H1 (cell line): ENCODE measurements at regions not wholly inside any gene's neighbourhood (a gene's known extent, or its start where the extent isn't known, plus 50 kb on each side); places are given as distances from the start of the nearest gene placed in this dataset.

Experiments used
- CTCF ChIA-PET: fragments of 300-600 bp; sonication (Branson Sonifier 250); formaldehyde crosslinking; loops from one replicate; lab custom pipeline; 2021; ENCODE audit not compliant: partially characterized antibody; lab: Charles Lee
- POLR2A ChIA-PET: fragments of 300-600 bp; sonication (Branson Sonifier 250); formaldehyde crosslinking; loops from one replicate; lab custom pipeline; 2021; ENCODE audit warnings: inconsistent platforms; ENCODE audit not compliant: partially characterized antibody; lab: Charles Lee
- DNase-seq, 2 experiments: peaks; one replicate each; pipeline versions ENCODE4 v3.0.0 to v3.0.0-alpha.2; 2010 to 2022; ENCODE audit warnings: low spot score in 2 of 2, low read depth in 1 of 2, mixed read lengths in 1 of 2
- FAIRE-seq: peaks from 2 replicates; lab custom pipeline; 2011; peaks lifted over from hg19 to GRCh38; lab: Jason Lieb, UNC
- H2AFZ ChIP-seq: 2 replicates; pipeline ENCODE4 v1.8.1; 2012; ENCODE audit warnings: low read length, inconsistent platforms
- H2AK5ac ChIP-seq: 2 replicates; pipeline ENCODE4 v1.6.1; 2013; ENCODE audit warnings: low read depth, low read length
- H2BK120ac ChIP-seq: replicated peaks from 2 replicates; pipeline ENCODE3; 2013; ENCODE audit warnings: low read depth, low read length, inconsistent platforms
- H2BK12ac ChIP-seq: 2 replicates; pipeline ENCODE4 v1.6.1; 2013; ENCODE audit warnings: low read depth, low read length
- H2BK15ac ChIP-seq: 2 replicates; pipeline ENCODE4 v1.6.1; 2013; ENCODE audit warnings: low read length
- H2BK20ac ChIP-seq: 2 replicates; pipeline ENCODE4 v1.6.1; 2013; ENCODE audit warnings: low read length
- H2BK5ac ChIP-seq: 2 replicates; pipeline ENCODE4 v1.6.1; 2013; ENCODE audit warnings: low read depth, low read length
- H3K14ac ChIP-seq: 2 replicates; pipeline ENCODE4 v1.6.1; 2013; ENCODE audit warnings: inconsistent platforms; ENCODE audit not compliant: insufficient read length
- H3K18ac ChIP-seq: 2 replicates; pipeline ENCODE4 v1.6.1; 2013; ENCODE audit warnings: low read length; ENCODE audit errors: extremely low read depth
- H3K23ac ChIP-seq: 2 replicates; pipeline ENCODE4 v1.6.1; 2013; ENCODE audit warnings: inconsistent platforms; ENCODE audit not compliant: insufficient read length
- H3K23me2 ChIP-seq: 2 replicates; pipeline ENCODE4 v1.6.1; 2013; ENCODE audit warnings: low read depth, low read length
- H3K27ac ChIP-seq: 2 replicates; pipeline ENCODE4 v1.6.1; 2011; ENCODE audit warnings: low read depth, low read length, inconsistent platforms
- H3K27me3 ChIP-seq, 4 experiments: replicated peaks in 1 of 4; 1 replicate in 1 of 4; 2 replicates in 3 of 4; pipeline versions ENCODE4 v1.6.1 to v1.8.1; 2011 to 2013; ENCODE audit warnings: low read length in 3 of 4, mild to moderate bottlenecking in 3 of 4, inconsistent platforms in 2 of 4, mixed read lengths in 2 of 4, moderate library complexity in 1 of 4; ENCODE audit not compliant: control insufficient read depth in 3 of 4, insufficient read depth in 3 of 4; ENCODE audit errors: extremely low read depth in 1 of 4
- H3K36me3 ChIP-seq, 4 experiments: 2 replicates each; pipeline versions ENCODE4 v1.6.1 to v1.8.1; 2011 to 2013; ENCODE audit warnings: mild to moderate bottlenecking in 4 of 4, low read length in 3 of 4, moderate library complexity in 2 of 4, control low read depth in 1 of 4, inconsistent platforms in 1 of 4; ENCODE audit not compliant: insufficient read depth in 4 of 4, control insufficient read depth in 2 of 4
- H3K4ac ChIP-seq: replicated peaks from 2 replicates; pipeline ENCODE3; 2013; ENCODE audit warnings: low read length, low read depth, mixed read lengths, inconsistent platforms; ENCODE audit not compliant: insufficient read length
- H3K4me1 ChIP-seq, 4 experiments: replicated peaks in 1 of 4; 1 replicate in 1 of 4; 2 replicates in 3 of 4; pipeline versions ENCODE4 v1.6.1 to v1.8.1; 2011 to 2013; ENCODE audit warnings: low read length in 3 of 4, inconsistent platforms in 2 of 4, mixed read lengths in 1 of 4; ENCODE audit not compliant: insufficient read depth in 4 of 4, control insufficient read depth in 3 of 4
- H3K4me2 ChIP-seq, 2 experiments: 2 replicates each; pipeline versions ENCODE4 v1.6.1 to v1.8.1; 2011 to 2013; ENCODE audit warnings: low read depth in 2 of 2, low read length in 2 of 2, control low read depth in 1 of 2, inconsistent platforms in 1 of 2, mild to moderate bottlenecking in 1 of 2; ENCODE audit not compliant: insufficient read depth in 1 of 2
- H3K4me3 ChIP-seq, 4 experiments: fragments of 200-600, 300-600 bp in 1 of 4; sonication (generic), shearing (Covaris generic), sonication (Bioruptor Twin) in 1 of 4; 2 replicates each; pipeline versions ENCODE4 v1.5.1 to v1.8.1; 2011 to 2016; ENCODE audit warnings: low read length in 4 of 4, low read depth in 3 of 4, control low read depth in 2 of 4, inconsistent platforms in 2 of 4, mild to moderate bottlenecking in 2 of 4, mixed read lengths in 1 of 4, moderate library complexity in 1 of 4; ENCODE audit not compliant: insufficient read depth in 2 of 4; ENCODE audit errors: extremely low read depth in 1 of 4
- H3K56ac ChIP-seq: replicated peaks from 2 replicates; pipeline ENCODE3; 2013; ENCODE audit warnings: low read depth, mild to moderate bottlenecking, mixed read lengths, low read length, inconsistent platforms; ENCODE audit not compliant: insufficient read length
- H3K79me1 ChIP-seq: 2 replicates; pipeline ENCODE4 v1.6.1; 2013; ENCODE audit warnings: low read depth, low read length, control low read depth
- H3K79me2 ChIP-seq, 2 experiments: 2 replicates each; pipeline versions ENCODE4 v1.6.1 to v1.8.1; 2012 to 2013; ENCODE audit warnings: low read length in 2 of 2, mild to moderate bottlenecking in 2 of 2, inconsistent platforms in 1 of 2; ENCODE audit not compliant: insufficient read depth in 2 of 2, control insufficient read depth in 1 of 2
- H3K9ac ChIP-seq, 4 experiments: replicated peaks in 1 of 4; 1 replicate in 1 of 4; 2 replicates in 3 of 4; pipeline versions ENCODE4 v1.6.1 to v1.8.1; 2011 to 2013; ENCODE audit warnings: low read depth in 3 of 4, low read length in 3 of 4, control low read depth in 2 of 4, mild to moderate bottlenecking in 2 of 4, moderate library complexity in 2 of 4, inconsistent platforms in 1 of 4; ENCODE audit errors: extremely low read depth in 1 of 4
- H3K9me3 ChIP-seq, 2 experiments: 2 replicates each; pipeline versions ENCODE4 v1.6.1 to v1.8.1; 2012 to 2013; ENCODE audit warnings: mild to moderate bottlenecking in 2 of 2, moderate library complexity in 2 of 2, control low read depth in 1 of 2, inconsistent platforms in 1 of 2, low read depth in 1 of 2, low read length in 1 of 2, mixed read lengths in 1 of 2; ENCODE audit not compliant: insufficient read depth in 2 of 2
- H4K20me1 ChIP-seq, 2 experiments: replicated peaks in 1 of 2; 2 replicates each; pipeline versions ENCODE3 to v1.8.1; 2011 to 2013; ENCODE audit warnings: inconsistent platforms in 2 of 2, low read length in 2 of 2, mild to moderate bottlenecking in 1 of 2; ENCODE audit not compliant: insufficient read depth in 2 of 2, control insufficient read depth in 1 of 2
- H4K5ac ChIP-seq: 2 replicates; pipeline ENCODE4 v1.6.1; 2013; ENCODE audit warnings: low read length, low read depth, mixed read lengths, inconsistent platforms; ENCODE audit not compliant: insufficient read length
- H4K8ac ChIP-seq: 2 replicates; pipeline ENCODE4 v1.8.0; 2013; ENCODE audit warnings: mild to moderate bottlenecking, moderate library complexity, low read length, inconsistent platforms; ENCODE audit not compliant: insufficient read depth; ENCODE audit errors: extremely low read depth
- H4K91ac ChIP-seq: replicated peaks from 2 replicates; pipeline ENCODE3; 2013; ENCODE audit warnings: low read length, mixed read lengths, inconsistent platforms; ENCODE audit not compliant: insufficient read length
- BACH1 ChIP-seq: IDR thresholded peaks from 2 replicates; pipeline ENCODE4 v1.6.1; 2012; ENCODE audit warnings: low read length, improper control_type of control experiment
- BCL11A ChIP-seq, 2 experiments: IDR thresholded peaks; one replicate each; pipeline ENCODE4 v1.6.1; 2011; ENCODE audit warnings: low read depth in 2 of 2, low read length in 2 of 2, mild to moderate bottlenecking in 2 of 2
- TEAD4 ChIP-seq: IDR thresholded peaks from 2 replicates; pipeline ENCODE4 v1.6.1; 2012; ENCODE audit warnings: low read depth, low read length, inconsistent platforms, mixed read lengths
- WGBS, 2 experiments: shearing (Covaris generic) in 1 of 2; methylation state at CpG; one replicate each; pipeline versions ENCODE4 v1.1.6 to v1.1.7; 2013 to 2015; ENCODE audit warnings: low lambda C conversion rate in 2 of 2, mixed read lengths in 2 of 2, inconsistent platforms in 1 of 2, low coverage in 1 of 2, missing lambda C conversion rate in 1 of 2; ENCODE audit not compliant: insufficient replicate concordance in 2 of 2, insufficient coverage in 1 of 2, insufficient read length in 1 of 2; ENCODE audit errors: extremely low coverage in 1 of 2, missing lambda C conversion rate in 1 of 2; 5-methylcytosine and 5-hydroxymethylcytosine counted together

GRCh38 chr5:159463590-159464321 lies 133.5 kb upstream of the IL12B start:
- no peak overlapping the region for H2BK12ac ChIP-seq
- H2BK120ac ChIP-seq = no peak overlapping the region
- no peak overlapping the region for H3K9ac ChIP-seq
- no peak overlapping the region for H3K18ac ChIP-seq
- no peaks in the 10 kb centered on the region for H3K9me3 ChIP-seq
- no peaks in the 10 kb centered on the region for H3K36me3 ChIP-seq
- H3K23ac ChIP-seq = no peak overlapping the region
- H4K91ac ChIP-seq = no peak overlapping the region
- H4K8ac ChIP-seq = no peak overlapping the region
- H4K20me1 ChIP-seq = no peaks in the 10 kb centered on the region
- no peak overlapping the region for H2BK15ac ChIP-seq
- H3K4me2 ChIP-seq = no peak overlapping the region
- H3K14ac ChIP-seq = no peak overlapping the region
- H3K23me2 ChIP-seq = peaks cover 2% of the 10 kb centered on the region; the same call in 1 of the 2 replicates
- no peak overlapping the region for H2BK5ac ChIP-seq
- POLR2A ChIA-PET = no interaction called here
- H3K4me3 ChIP-seq = no peak overlapping the region
- H3K27me3 ChIP-seq = no peaks in the 10 kb centered on the region
- no peak overlapping the region for H3K4ac ChIP-seq
- H2AK5ac ChIP-seq = no peak overlapping the region
- H3K56ac ChIP-seq = no peak overlapping the region
- H2BK20ac ChIP-seq = no peak overlapping the region
- no peak overlapping the region for H4K5ac ChIP-seq
- H3K4me1 ChIP-seq = no peaks in the 10 kb centered on the region
- 76% methylated on average over 1 of the region's 1 CpG; no CpG with 5 or more reads in 1 of the 2 experiments for WGBS, 2 experiments
- DNase-seq (no peak), FAIRE-seq (no peak)
- H3K79me2 ChIP-seq = no peaks in the 10 kb centered on the region
- no peak overlapping the region for H2AFZ ChIP-seq
- CTCF ChIA-PET = interaction anchor here (0.6 to 1.6 kb wide), 6 partner anchors 11 to 524 kb away, joined by 3 to 4 read pairs (median 3); no protein-coding TSS in a partner anchor
- no peak overlapping the region for H3K27ac ChIP-seq
- no peaks in the 10 kb centered on the region for H3K79me1 ChIP-seq
- TF ChIP-seq TEAD4 = no peak
- TF ChIP-seq BACH1 = no peak
- TF ChIP-seq BCL11A (IDR thresholded peaks at IDR 0.05; ENCODE audit: low read depth in 2 of 2, low read length in 2 of 2) = no peak
